ENCODE measurements at regions not wholly inside any gene's neighbourhood (a gene's known extent, or its start where the extent isn't known, plus 50 kb on each side); places are given as distances from the start of the nearest gene placed in this dataset.

DNA sequence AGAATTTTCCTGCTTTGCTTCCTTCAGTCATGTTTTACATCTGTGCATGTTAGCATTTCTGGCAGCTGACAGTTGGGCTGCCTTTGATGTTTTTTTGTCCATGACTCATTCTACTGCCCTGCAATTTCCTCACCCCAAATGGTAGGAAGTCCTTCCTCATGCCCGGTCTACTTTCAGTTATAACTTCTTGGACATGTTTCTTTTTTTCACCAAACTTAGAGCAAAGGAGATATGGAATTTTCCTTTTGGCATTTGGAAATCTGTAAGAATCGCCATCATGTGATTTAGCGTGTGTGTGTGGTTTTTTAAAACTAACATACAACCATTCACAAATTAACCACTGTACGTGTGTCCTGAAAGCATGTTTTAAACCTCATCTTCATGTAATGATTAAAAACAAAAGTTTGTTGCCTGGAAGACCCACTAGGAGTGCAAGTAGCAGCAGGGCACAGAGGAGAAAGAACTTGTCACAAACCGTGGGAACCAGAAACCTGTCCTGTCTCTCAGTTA is 430.7 kb upstream of the CFAP20DC start:
- TF ChIP-seq, protein P1, sequence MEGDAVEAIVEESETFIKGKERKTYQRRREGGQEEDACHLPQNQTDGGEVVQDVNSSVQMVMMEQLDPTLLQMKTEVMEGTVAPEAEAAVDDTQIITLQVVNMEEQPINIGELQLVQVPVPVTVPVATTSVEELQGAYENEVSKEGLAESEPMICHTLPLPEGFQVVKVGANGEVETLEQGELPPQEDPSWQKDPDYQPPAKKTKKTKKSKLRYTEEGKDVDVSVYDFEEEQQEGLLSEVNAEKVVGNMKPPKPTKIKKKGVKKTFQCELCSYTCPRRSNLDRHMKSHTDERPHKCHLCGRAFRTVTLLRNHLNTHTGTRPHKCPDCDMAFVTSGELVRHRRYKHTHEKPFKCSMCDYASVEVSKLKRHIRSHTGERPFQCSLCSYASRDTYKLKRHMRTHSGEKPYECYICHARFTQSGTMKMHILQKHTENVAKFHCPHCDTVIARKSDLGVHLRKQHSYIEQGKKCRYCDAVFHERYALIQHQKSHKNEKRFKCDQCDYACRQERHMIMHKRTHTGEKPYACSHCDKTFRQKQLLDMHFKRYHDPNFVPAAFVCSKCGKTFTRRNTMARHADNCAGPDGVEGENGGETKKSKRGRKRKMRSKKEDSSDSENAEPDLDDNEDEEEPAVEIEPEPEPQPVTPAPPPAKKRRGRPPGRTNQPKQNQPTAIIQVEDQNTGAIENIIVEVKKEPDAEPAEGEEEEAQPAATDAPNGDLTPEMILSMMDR (IDR thresholded peaks at IDR 0.05), result no peak
- TF ChIP-seq EP300 (IDR thresholded peaks at IDR 0.05), result no peak
